DOHH2 (cell line): ENCODE measurements at regions not wholly inside any gene's neighbourhood (a gene's known extent, or its start where the extent isn't known, plus 50 kb on each side); places are given as distances from the start of the nearest gene placed in this dataset.

Experiments used
- EZH2phosphoT487 ChIP-seq: fragments of 200-600 bp; sonication (generic); IDR thresholded peaks from 2 replicates; pipeline ENCODE4 v1.6.1; 2017; ENCODE audit warnings: borderline replicate concordance, mild to moderate bottlenecking, antibody characterized with exemption, low read length, moderate library complexity, mixed read lengths
- TF ChIP-seq, protein P1 (sequence below): fragments of 200-600 bp; sonication (generic); IDR thresholded peaks from one replicate; pipeline ENCODE4 v1.5.1; 2014; ENCODE audit warnings: antibody characterized with exemption, mild to moderate bottlenecking, low read depth, low read length; ENCODE audit not compliant: poor library complexity, severe bottlenecking

DNA sequence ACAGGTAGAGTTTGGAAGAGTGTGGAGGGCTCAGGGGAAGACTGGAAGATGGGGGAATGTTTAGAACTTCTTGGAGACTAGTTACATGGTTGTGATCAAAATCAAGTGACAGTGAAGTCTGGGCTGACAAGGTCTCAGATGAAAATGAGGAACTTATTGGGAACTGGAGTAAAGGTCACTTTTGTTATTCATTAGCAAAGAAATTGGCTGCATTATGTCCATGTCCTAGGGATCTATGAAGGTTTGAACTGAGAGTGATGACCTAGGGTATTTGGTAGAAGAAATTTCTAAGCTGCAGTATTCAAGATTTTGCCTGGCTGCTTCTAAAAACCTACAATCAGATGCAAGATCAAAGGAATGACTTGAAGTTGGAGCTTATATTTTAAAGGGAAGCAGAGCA is 747.1 kb downstream of the KCNJ2 start:
- TF ChIP-seq, protein P1, sequence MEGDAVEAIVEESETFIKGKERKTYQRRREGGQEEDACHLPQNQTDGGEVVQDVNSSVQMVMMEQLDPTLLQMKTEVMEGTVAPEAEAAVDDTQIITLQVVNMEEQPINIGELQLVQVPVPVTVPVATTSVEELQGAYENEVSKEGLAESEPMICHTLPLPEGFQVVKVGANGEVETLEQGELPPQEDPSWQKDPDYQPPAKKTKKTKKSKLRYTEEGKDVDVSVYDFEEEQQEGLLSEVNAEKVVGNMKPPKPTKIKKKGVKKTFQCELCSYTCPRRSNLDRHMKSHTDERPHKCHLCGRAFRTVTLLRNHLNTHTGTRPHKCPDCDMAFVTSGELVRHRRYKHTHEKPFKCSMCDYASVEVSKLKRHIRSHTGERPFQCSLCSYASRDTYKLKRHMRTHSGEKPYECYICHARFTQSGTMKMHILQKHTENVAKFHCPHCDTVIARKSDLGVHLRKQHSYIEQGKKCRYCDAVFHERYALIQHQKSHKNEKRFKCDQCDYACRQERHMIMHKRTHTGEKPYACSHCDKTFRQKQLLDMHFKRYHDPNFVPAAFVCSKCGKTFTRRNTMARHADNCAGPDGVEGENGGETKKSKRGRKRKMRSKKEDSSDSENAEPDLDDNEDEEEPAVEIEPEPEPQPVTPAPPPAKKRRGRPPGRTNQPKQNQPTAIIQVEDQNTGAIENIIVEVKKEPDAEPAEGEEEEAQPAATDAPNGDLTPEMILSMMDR = no peak
- no peak for TF ChIP-seq EZH2phosphoT487
